GM23248 (cell line): ENCODE measurements at regions not wholly inside any gene's neighbourhood (a gene's known extent, or its start where the extent isn't known, plus 50 kb on each side); places are given as distances from the start of the nearest gene placed in this dataset.

Experiments
- EZH2 ChIP-seq: fragments of 200-600 bp; sonication (generic); IDR thresholded peaks from 2 replicates; pipeline ENCODE4 v1.6.1; 2018; ENCODE audit warnings: antibody characterized with exemption, mild to moderate bottlenecking; ENCODE audit not compliant: insufficient read depth, poor library complexity, severe bottlenecking
- EZH2phosphoT487 ChIP-seq: fragments of 200-600 bp; sonication (generic); IDR thresholded peaks from 2 replicates; pipeline ENCODE4 v1.6.1; 2018; ENCODE audit warnings: antibody characterized with exemption, moderate library complexity, mild to moderate bottlenecking, low read depth; ENCODE audit not compliant: insufficient read depth

- no peak for TF ChIP-seq EZH2phosphoT487
- no peak for TF ChIP-seq EZH2
Observed at GRCh38 chr6:81856872-81857271, 104.4 kb upstream of the TENT5A start.
